IPS DF 4.7 (cell line): ENCODE measurements at regions not wholly inside any gene's neighbourhood (a gene's known extent, or its start where the extent isn't known, plus 50 kb on each side); places are given as distances from the start of the nearest gene placed in this dataset.

ENCODE experiments used
- DNase-seq: peaks from one replicate; pipeline ENCODE4 v3.0.0-alpha.2; 2013; ENCODE audit warnings: low spot score; ENCODE audit errors: extremely low read depth

GRCh38 chr10:83649471-83649870 lies 489.8 kb upstream of the GHITM start:
- DNase-seq: no peak

- DNase-seq: no peak
These were observed 484.6 kb upstream of the GHITM start for GRCh38 chr10:83654689-83655088.

- no peak for DNase-seq
These were observed 482.4 kb upstream of the GHITM start for GRCh38 chr10:83656924-83657323.

DNA sequence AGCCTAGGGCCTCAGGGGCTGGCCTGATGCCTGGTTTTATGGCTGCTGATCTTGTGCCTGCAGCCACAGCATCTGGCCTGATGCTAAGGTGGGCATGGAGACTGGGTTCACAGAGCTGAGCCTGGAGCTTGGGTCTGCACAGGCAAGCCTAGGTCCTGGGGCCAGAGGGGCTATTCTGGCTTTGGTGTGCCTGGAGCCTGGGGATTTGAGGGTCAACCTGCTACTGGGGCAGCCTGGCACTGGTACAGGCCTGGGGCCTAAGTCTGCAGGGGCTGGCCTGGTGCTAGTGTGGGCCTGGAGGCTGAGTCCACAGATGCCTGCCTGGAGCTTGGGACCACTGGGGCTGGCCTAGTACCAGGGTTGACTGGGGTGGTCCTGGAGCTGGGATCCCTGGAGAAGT lies 481.8 kb upstream of the GHITM start:
- DNase-seq: no peak

DNA sequence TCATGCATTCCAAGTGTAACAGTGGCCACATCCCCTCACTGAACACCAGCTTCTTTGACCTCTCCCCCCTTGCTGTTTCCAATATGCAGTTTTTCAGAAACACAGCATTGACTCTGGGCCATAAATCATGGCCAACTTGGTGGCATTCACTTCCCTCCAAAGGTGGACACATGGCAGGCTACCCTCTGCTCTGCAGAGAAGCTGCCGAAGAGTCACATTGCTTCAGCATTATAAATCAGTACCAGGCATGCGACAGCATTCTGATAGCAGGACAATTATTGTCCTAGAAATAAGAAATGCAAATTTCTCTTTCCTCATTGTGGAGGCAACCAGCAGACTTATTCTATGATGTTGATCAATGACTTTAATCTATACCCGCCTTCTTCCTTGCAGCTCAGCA lies 475.4 kb upstream of the GHITM start:
- DNase-seq: no peak

GRCh38 chr10:83666762-83667161 lies 472.5 kb upstream of the GHITM start:
- DNase-seq: no peak

- no peak for DNase-seq
These were observed 471.7 kb upstream of the GHITM start for GRCh38 chr10:83667594-83667993.

DNA sequence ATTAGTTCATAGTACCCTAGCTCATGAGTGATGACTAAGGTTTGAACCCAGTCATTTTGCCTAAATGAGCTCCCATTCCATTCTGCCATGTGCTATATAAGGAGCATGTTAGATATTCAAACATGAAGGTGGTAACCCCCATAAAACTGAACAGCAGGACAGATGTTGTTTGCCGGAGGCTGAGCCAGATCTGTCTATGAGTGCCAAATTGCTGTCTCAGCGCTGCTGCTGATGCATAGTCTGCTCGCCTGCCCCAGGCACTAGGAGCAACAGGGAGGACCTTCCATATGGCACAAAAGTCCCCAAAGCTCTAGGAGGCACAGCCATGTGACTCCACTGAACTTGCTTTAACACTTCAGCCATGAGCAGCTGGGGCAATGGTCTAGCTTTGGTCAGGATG lies 466.0 kb upstream of the GHITM start:
- no peak for DNase-seq

GRCh38 chr10:83677795-83678194 lies 461.5 kb upstream of the GHITM start:
- no peak for DNase-seq

- no peak for DNase-seq
These were observed 460.5 kb upstream of the GHITM start for GRCh38 chr10:83678850-83679249.

- DNase-seq: no peak
These were observed 458.8 kb upstream of the GHITM start for GRCh38 chr10:83680470-83680891.

GRCh38 chr10:83682414-83682813 lies 456.9 kb upstream of the GHITM start:
- DNase-seq: no peak

DNA sequence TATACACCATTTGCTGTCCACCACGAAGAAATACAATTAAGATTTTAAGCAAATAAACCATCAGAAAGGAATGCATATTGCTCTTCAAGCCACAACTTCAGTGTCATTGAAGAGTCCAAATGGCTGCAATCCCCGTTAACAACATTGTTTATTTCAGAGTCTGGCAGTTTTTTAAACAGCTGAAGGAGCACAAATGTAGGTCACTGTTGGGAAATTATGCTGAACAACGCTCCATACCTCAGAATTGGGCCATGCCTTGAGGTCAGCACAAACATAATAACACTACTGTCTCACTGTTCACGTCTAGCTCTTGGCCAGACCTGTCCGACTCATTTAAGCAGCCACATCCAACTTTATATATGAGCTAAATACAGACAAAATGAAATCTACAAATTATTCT lies 453.9 kb upstream of the GHITM start:
- DNase-seq: no peak

GRCh38 chr10:83691791-83692596 lies 447.3 kb upstream of the GHITM start:
- DNase-seq: no peak

- no peak for DNase-seq
These were observed 440.4 kb upstream of the GHITM start for GRCh38 chr10:83698899-83699298.

- DNase-seq: no peak
These were observed 437.5 kb upstream of the GHITM start for GRCh38 chr10:83701799-83702198.

DNA sequence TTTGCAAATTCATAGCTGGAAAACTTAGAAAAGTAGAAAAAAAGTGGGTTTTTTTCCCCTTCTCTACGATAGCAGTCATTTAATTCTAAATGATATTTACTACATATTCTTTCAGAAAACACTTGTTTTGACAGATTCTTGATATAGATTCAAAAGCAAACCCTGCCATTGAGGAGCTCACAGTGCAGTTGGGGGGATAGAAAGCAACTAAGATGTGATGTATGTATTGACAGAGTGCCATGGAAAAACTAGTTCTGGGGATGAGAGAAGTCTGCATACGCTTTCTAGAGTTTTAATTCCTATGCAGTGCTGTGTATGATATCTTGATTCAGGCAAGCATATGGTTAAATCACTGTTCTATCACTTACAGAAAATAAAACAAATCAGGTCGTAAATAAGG lies 436.6 kb upstream of the GHITM start:
- no peak for DNase-seq

GRCh38 chr10:83706120-83706519 lies 433.2 kb upstream of the GHITM start:
- DNase-seq: no peak

GRCh38 chr10:83706952-83707582 lies 432.2 kb upstream of the GHITM start:
- no peak for DNase-seq

DNA sequence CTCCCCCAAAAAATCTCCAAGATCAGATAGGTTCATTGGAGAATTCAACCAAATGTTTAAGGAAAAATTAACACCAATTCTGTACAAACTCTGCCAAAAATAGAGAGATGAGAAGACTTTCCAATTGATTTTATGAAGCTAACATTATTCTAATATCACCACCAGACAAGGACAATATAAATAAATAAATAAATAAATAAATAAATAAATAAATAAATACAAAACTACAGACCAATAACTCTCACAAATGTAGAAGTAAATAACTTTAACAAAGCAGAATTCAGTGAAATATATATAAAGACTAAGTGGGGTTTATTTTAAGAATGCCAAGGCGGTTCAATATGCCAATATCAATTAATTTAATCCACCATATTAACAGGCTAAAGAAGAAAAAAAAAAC lies 425.9 kb upstream of the GHITM start:
- no peak for DNase-seq

- no peak for DNase-seq
These were observed 416.2 kb upstream of the GHITM start for GRCh38 chr10:83723080-83723479.

DNA sequence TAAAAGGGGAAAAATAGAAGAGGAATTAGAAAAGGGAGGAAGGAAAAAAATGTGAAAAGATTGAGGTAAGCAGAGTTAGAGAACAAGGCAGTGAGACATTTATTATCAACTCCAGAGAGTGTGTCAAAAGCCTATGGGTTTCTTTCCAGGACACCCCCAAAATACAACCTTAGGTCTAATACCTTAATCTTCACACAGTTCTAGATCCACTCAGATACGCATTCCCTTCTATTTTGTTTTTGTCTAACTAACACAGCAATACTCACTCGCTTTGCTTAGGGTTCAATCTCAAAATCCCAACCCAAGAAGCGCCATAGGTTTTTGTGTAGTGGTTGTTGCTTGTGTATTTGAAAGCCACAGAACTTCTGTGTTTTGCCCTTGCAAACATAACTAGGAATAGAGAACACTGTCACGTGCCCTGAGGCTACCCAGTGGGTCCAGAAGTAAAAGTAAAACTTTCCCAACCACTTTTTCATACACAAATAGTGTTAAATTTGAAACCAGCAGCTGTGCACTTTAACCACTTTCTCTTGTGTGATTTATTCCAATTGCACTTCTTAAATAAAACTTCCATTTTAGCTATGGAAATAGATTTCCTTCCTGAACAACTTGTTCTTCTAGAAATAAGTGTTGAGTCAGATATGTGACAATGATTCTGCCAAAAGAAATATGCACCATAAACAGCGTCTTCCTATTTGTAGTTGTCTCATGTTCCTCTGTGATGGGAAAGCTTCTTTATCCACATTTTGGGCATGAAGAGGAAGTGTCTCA lies 414.7 kb upstream of the GHITM start:
- DNase-seq: no peak
